GM19043 (cell line): ENCODE measurements at regions not wholly inside any gene's neighbourhood (a gene's known extent, or its start where the extent isn't known, plus 50 kb on each side); places are given as distances from the start of the nearest gene placed in this dataset.
"Not testable (repeated sequence)": the region's sequence is repeated elsewhere in the genome, so short reads cannot be mapped to it uniquely, and the experiment has no call there.

Experiments
- ATAC-seq: cut with Tn5 transposase; IDR thresholded peaks from one replicate; pipeline ENCODE4 v1.9.1; 2021; ENCODE audit warnings: low read depth; ENCODE audit not compliant: unreplicated experiment

DNA sequence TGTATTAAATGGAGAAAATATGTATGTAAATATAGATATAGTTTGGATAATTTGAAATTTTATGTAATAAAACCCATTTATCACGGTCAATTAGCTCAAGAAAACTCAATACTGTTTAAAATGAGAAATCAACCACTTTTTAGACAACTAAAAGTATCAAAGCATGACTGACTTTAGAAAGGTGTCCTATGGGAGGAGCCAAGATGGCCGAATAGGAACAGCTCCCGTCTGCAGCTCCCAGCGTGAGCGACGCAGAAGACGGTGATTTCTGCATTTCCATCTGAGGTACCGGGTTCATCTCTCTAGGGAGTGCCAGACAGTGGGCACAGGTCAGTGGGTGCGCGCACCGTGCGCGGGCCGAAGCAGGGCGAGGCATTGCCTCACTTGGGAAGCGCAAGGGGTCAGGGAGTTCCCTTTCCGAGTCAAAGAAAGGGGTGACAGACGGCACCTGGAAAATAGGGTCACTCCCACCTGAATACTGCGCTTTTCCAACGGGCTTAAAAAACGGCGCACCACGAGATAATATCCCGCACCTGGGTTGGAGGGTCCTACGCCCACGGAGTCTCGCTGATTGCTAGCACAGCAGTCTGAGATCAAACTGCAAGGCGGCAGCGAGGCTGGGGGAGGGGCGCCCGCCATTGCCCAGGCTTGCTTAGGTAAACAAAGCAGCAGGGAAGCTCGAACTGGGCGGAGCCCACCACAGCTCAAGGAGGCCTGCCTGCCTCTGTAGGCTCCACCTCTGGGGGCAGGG is 182.8 kb upstream of the NECTIN3 start:
- ATAC-seq: not testable (repeated sequence)

DNA sequence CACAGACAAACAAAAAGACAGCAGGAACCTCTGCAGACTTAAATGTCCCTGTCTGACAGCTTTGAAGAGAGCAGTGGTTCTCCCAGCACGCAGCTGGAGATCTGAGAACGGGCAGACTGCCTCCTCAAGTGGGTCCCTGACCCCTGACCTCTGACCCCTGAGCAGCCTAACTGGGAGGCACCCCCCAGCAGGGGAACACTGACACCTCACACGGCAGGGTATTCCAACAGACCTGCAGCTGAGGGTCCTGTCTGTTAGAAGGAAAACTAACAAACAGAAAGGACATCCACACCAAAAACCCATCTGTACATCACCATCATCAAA is 182.3 kb upstream of the NECTIN3 start:
- ATAC-seq: not testable (repeated sequence)

DNA sequence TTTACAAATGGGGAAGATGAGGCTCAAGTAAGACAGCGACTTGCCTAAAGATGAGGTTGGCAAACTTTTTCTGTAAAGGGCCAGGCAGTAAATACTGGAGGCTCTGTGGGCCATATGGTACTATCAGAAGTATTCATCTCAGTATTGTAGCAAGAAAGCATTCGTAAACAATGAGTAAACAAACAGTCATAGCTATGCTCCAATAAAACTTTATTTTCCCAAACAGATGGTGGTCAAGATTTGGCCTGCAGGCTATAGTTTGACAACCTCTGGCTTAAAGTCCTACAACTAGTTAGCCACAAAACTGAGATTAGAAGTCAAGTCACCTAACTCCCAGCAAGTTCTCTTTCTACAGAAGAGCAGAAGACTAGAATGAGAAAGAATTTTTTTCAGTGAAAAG is 177.0 kb upstream of the NECTIN3 start:
- no peak for ATAC-seq

DNA sequence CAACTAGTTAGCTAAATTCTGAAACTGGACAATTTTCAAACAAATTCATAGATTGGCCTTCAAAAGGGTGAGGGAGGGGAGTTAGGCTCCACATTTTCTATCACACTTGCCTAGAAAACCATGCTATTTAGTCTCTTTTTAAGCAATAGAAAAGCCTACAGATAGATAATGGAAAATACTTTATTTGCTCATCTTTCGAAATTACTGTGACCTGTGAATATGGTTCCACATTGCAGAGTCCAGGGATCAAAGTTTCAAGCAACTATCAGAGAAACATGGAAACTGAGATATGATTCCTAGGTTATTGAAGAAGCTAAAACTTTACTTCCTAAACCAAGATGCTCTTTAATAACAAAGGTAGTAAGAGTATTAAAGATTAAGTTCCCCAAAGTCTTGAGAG is 176.6 kb upstream of the NECTIN3 start:
- ATAC-seq: no peak

DNA sequence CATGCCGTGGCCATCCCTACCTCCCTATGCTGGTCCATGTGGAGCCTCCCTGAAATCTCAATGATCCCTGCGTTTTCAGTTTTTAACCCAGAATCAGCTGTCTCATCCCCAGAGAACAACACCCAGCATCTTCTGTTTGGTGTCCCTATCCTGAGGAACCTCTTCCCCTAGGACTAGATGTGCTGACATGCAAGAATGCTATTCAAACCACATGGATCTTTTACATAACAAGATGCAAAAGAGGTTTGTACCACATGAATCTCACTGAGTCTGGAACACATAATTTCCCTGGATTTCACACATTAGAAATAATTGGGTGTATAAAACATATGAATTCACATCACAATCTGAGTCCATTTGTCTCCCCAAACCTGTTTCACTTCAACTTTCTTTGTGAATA is 174.6 kb upstream of the NECTIN3 start:
- no peak for ATAC-seq

DNA sequence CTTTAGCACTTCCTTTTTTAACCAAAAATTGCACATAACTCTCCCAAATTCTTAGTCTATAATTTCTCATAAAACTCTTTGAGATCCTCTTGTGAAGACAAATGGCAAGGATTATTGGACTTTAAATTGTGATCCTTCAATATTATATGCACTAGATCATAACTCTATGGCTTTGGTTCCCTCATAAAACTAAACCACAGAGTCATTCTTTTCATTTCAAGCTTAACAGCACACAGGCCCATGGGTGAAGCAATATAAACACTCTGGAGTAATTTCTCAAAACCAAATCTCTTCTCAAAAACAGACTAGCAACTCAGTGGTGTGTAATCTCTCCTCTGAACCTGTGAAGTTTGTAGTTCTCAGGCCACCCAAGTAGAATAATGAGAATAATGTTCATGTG is 171.0 kb upstream of the NECTIN3 start:
- ATAC-seq: no peak

DNA sequence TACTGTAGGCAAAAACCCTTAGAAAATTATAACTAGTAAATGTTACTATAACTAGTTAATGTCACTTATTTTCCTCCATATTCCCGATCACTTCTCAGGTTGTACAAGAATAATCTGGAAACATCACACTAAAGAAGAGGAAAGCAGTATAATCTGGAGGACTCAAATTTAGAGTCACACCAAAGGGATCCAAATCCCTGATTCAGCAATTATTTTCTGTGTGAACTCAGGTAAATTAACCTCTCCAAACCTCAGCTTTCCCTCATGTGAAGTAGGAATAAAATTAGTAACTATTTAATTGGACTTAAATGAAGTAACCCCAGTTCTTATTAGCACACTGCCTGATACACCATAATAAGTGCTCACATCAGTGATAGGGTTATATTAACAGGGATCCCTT is 170.1 kb upstream of the NECTIN3 start:
- no peak for ATAC-seq

DNA sequence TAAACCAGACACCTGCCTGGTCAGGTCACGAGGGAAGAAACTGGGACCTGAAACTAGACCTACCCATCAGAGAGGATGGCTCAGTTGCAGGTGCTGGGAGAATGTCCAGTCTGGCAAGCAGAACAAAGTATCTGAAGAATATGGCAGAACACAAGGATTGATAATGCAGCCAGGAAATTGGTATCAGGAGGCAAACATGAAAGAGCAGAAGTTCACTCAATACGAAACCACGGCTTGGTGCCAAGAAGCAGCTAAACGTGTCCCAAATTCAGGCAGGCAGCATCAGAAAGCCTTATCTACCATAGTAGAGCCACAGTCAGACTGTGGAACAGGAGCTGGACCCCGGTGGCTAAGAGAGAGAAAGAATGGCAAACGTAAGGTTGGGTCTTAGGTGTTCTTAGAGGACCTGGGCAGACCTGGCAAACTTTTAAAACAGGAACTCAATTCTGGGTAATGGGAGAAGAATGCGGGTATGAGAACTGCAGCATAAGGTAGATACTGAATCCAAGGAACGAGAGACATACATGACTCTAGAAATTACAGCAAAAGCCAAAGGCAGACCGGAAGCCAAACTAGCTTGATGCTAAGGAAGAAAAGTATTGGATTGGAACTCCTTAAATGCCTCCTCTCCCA is 169.0 kb upstream of the NECTIN3 start:
- no peak for ATAC-seq

DNA sequence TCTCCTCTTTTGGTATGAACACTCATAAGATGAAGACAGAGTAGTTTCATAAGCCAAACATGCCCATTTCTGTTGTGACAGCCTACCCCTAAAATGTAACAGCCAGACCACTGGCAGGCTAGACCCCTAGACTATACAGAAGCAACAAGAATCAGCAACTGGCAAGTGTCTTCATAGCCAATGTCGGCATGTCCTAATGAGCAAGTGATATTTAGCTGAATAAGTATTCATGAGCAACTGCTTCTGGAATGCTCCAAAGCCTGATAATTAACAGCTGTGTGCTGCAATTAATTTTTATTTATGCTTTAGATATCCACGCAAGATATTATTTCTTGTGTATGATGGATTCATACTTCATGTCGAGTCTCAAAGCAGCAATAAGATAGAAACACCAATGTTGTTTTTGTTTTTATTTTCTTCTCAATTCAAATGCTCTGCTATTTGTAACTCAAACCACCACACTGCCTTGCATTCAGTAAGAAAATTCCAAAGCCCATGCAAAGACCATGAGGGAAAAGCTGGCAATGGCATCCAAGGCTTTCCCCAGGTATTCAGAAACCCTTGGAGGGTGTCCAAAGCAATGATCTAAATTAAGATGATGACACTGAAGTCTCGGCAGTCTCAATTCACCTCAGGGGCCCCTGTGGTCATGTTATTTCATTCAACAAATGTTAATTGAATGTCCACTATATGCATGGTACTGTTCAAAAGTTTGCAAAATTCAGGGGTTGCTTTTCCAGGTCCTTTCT is 167.7 kb upstream of the NECTIN3 start:
- no peak for ATAC-seq

DNA sequence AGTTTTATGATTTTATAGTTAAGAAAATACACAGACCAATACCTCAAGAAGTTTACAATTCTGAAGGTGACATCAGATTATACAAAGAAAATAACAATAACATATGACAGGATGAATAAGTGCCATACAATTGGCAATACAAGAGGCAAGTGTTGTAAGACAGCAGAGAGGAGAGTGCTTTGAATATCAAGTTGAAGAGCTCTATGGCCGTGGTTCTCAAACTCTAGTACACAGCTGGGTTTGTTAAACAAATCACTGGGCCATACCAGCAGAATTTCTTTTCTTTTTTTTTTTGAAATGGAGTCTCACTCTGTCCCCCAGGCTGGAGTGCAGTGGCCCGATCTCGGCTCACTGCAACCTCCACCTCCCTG is 167.1 kb upstream of the NECTIN3 start:
- ATAC-seq: no peak

DNA sequence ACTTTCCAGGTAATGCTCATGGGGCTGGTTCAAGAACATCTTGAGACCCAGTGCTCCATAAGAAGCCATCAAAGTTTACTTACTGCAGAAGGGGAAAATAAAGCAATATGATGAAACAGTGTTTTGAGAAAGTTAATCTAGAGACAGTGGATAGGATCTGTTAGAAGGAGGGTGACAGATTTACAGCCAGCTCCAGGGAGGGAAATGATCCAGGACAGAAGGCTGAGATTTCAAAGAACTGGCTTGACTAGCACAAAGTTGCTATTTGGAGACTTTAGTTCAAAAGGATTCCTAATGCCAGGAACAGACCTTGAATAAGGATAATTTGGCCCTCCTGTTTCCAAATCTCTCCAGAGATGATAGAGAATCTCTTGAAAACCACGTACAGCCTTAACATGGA is 166.5 kb upstream of the NECTIN3 start:
- ATAC-seq: no peak

DNA sequence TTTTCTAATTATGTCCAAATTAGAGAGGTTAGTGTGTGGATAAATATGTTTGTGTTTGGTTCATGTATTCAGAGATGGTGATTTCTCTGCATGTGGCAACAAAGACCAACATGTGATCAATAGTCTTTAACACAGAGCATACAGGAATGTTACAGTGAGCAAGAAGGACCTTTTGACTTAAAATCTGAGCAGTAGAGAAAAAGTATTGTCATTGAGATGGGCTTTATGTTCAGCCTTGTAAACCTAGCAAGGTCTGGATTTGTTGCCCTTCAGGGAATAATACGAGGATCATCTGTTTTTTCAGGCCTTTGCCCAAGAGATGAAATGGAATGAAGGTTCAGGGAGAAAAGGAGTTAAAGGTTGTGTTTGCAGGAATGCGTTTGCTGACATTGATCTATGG is 161.8 kb upstream of the NECTIN3 start:
- no peak for ATAC-seq

DNA sequence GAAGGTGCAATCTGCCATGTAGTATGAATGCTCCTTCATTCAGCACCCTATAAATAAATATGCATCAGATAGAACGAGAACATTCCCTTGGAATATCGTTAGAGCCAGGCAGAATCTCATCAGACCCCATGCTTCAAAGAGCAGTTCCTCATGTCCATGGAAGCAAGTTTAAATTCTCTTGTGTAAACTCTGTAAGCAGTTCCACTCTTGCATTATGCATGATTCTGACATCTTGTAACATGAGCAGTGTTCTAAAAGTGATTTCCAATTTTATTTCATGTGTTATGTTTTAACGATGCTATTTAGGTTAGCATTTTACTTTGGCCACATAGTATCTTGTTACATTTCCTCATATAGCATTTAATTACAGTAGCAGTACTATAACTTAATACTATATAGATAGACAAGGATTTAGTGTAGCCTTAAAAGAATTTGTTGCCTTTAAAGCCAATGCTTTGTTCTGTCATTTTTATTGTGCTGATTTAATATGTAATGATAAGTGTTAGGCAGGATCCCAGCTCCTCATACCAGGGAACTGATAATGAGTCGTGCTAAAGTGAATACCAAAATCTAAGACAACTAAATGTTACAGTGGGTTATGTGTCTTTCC is 161.2 kb upstream of the NECTIN3 start:
- no peak for ATAC-seq

DNA sequence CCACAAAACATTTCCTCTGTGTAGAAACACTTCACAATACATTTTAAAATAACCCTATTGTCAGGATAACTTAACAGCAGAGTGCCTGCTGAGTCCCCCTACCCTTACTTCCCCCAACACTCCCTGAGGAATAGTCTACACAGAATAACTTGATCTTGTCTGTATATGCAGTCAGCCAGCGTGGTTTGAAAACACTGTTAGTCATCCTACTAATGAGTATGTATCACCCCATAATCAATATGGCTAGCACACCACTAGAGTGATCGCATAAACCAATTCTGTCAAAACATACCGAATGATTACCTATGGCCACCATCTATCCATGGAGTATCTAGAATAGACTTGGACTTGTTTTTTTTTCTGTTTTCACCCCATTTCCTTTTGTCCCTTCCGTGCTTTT is 152.7 kb upstream of the NECTIN3 start:
- no peak for ATAC-seq

DNA sequence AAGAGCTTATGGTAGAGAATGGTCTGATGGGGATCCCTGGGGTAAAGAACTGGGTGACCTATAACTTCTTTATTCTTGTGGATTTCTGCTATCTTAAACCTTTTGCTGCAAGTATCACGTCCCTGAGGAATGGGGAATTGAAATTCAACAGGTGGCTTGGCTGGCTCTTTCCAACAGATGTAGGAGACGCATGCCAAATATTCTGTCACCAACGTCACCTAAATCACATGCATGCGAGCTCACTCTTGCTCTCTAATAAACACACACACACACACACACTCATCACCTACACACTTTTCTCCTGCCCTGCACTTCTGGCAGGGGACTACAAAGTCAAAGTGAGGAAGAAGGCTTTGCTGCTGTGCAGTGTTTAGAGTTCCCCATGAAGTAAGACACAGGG is 145.8 kb upstream of the NECTIN3 start:
- no peak for ATAC-seq

DNA sequence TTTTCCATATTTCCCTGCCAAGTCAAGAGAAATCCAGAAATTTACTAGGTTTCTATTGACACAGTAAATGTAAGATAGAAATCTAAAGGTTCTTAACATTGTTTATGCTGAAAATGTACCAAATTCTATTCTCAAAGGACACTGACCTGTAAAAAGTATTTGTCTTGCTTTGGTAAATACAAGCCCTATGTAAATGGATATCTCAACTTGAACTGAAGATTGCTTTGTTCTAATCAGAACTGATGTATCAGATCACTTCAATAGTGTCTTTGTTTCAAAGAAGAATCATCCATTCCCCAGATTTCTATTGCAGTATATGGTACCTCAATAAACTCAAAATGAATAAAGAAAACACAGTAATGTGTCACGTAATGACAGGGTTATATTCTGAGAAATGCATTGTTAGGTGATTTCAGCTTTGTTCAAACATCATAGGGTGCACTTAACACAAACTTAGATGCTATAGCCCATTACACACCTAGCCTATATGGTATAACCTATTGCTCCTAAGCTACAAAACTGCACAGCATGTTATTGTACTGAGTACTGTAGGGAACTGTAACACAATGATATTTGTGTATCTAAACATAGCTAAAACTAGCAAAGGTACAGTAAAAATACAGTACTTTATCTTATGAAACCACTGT is 143.5 kb upstream of the NECTIN3 start:
- no peak for ATAC-seq

DNA sequence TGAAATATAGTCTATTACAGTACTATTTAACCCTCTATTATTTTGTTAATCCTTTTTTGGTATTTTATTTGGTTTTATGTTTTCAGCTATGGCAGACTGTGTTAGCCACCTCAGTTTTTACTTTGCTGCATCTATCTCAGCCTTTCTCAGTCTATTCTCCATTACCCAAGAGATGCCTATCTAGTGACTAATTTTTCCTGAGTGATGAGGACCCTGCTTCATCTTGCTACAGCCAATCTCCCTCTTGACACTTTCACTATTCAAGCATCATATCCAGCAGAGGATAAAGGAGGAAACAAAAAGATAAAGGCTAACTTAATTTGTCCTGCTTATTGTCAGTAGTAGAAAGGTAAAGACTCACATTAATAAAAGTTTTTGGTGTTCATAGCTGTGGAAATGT is 141.8 kb upstream of the NECTIN3 start:
- no peak for ATAC-seq

DNA sequence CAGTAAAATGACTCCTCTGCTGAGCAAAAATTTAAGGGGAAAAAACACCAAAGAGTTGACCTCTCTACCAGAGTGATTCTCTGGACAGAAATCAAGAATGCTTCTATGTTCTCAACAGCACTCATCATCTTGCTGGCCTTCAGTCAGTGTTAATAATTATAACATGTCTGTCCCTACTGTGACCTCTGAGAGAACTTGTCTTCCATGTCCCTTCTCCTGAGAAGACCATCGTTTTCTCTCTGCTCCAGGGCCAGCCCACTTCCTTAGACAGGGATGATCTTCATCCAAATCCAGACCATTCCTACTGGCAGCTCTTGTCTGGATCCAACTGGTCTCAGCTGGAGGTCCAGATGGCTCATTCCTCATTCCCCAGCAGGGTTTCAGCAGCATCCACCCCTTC is 139.0 kb upstream of the NECTIN3 start:
- no peak for ATAC-seq

DNA sequence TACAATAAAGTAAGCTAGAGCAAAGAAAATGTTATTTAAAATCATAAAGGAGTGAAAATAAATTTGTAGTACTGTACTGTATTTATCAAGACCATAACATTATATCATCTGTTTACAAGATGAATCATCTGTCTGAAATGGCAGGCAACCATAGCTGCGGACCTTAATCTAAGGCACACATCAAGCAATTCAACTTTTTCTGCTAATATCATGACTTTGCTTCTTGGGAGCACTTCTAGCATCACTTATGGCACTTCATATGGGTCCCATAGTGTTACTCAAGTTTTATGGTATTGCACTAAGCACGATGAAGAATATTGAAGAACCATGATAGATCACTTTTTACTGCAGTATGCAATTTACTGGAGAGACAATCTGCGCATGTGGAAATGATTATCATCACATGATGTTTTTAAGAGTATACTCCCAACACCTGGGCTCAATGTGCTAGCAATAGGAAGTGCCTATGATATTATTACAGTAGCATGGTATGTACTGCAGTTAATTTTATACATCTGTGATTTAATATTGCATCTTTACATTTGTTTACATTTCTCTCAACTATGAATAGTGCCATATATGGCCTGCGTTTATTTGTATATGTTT is 137.7 kb upstream of the NECTIN3 start:
- no peak for ATAC-seq

DNA sequence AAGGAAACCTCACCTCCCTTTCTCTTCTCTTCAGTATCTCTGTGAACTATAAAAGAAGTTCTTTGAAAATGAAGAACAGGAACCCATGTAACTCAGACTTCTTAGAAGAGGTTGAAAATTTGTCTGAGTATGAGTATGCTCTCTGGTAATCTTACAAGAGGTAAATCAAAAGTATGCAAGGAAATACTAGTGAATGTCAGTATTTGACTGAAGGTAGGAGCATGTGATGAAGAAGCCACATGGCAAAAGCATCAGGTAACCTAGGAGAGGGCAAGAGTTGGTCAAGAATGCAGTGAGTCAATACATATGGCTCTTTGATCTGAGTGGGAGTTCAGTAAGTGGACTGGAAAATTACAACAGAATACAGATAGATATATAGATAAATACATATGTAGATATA is 133.0 kb upstream of the NECTIN3 start:
- ATAC-seq: no peak

DNA sequence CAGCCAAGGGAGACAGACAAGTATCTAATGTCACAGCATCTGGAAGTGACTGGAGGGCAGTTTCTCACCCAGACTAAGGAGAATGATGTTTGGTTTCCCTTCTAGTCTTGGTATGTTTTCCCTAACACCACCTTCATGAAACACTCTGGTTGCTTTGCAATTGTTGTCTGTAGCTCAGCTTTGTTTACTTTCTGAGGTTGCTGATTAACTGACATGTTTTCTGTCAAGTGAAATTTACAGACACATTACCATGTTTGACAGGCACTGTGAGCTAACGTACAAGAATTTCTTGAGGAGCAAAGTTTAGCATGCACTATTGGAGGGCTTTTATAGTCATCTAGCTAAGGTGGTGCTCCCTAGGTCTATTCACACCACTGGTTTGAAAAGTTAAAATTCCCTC is 131.6 kb upstream of the NECTIN3 start:
- ATAC-seq: no peak
